Bronchial epithelial cell (primary cell): ENCODE measurements at regions not wholly inside any gene's neighbourhood (a gene's known extent, or its start where the extent isn't known, plus 50 kb on each side); places are given as distances from the start of the nearest gene placed in this dataset.

Experiments
- DNase-seq: peaks from one replicate; pipeline ENCODE4 v3.0.0-alpha.2; 2010; ENCODE audit warnings: low read depth
- FAIRE-seq: peaks from 2 replicates; lab custom pipeline; 2011; peaks lifted over from hg19 to GRCh38; lab: Jason Lieb, UNC
- H3K27me3 ChIP-seq: 2 replicates; pipeline ENCODE4 v1.5.1; 2011; ENCODE audit warnings: low read length; ENCODE audit not compliant: control insufficient read depth, insufficient read depth
- H3K36me3 ChIP-seq: 2 replicates; pipeline ENCODE4 v1.5.1; 2011; ENCODE audit warnings: low read length; ENCODE audit not compliant: control insufficient read depth, insufficient read depth
- H3K4me3 ChIP-seq: 2 replicates; pipeline ENCODE4 v1.5.1; 2011; ENCODE audit warnings: mild to moderate bottlenecking, low read depth, low read length, control low read depth
- TF ChIP-seq, protein P1 (sequence below): IDR thresholded peaks from 2 replicates; pipeline ENCODE4 v1.5.1; 2011; ENCODE audit warnings: mild to moderate bottlenecking, moderate library complexity, low read length, control low read depth, inconsistent platforms; ENCODE audit not compliant: insufficient read depth, severe bottlenecking

GRCh38 chr1:30406996-30407864, 316.2 kb downstream of the MATN1 start:
- TF ChIP-seq, protein P1, sequence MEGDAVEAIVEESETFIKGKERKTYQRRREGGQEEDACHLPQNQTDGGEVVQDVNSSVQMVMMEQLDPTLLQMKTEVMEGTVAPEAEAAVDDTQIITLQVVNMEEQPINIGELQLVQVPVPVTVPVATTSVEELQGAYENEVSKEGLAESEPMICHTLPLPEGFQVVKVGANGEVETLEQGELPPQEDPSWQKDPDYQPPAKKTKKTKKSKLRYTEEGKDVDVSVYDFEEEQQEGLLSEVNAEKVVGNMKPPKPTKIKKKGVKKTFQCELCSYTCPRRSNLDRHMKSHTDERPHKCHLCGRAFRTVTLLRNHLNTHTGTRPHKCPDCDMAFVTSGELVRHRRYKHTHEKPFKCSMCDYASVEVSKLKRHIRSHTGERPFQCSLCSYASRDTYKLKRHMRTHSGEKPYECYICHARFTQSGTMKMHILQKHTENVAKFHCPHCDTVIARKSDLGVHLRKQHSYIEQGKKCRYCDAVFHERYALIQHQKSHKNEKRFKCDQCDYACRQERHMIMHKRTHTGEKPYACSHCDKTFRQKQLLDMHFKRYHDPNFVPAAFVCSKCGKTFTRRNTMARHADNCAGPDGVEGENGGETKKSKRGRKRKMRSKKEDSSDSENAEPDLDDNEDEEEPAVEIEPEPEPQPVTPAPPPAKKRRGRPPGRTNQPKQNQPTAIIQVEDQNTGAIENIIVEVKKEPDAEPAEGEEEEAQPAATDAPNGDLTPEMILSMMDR: no peak
- Histone ChIP-seq H3K36me3 (no peaks in the 10 kb centered on the region), H3K4me3 (no peak overlapping the region), H3K27me3 (peaks cover 2% of the 10 kb centered on the region)
- no peak for FAIRE-seq
- no peak for DNase-seq

DNA sequence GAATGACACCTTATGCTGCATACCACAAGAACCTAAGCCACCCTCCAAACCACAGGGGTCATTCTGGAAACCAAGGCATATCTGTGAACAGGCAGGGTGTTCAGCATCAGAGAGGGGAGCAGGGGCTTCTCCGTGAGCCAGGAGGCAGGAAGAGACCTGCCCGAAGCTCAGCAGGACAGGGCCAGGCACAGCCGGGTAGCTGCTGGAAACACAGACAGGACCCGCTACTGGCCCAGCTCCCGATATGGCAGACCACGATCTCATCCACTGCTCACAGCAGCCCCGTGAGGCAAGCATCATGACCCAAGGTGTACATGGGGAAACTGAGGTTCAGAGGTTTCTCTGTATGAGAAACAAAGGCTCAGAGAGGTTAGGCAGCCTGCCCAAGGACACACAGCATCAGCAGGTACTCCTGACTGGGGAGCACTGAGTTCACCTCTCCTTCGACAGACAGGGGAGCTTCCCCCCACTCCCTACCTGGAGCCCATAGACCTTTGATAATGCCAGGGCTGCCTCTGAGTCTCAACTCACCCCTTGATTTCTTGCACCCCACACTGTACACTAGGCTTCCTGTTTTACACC, 317.7 kb downstream of the MATN1 start:
- Histone ChIP-seq H3K4me3 (no peak overlapping the region), H3K27me3 (peaks cover 2% of the 10 kb centered on the region), H3K36me3 (no peaks in the 10 kb centered on the region)
- FAIRE-seq (no peak), DNase-seq (no peak)
- TF ChIP-seq, protein P1: no peak

- Histone ChIP-seq H3K27me3 (peaks cover 2% of the 10 kb centered on the region), H3K36me3 (no peaks in the 10 kb centered on the region), H3K4me3 (no peak overlapping the region)
- no peak for FAIRE-seq
- TF ChIP-seq, protein P1: no peak
- DNase-seq: no peak
Observed at GRCh38 chr1:30405081-30405480, 318.3 kb downstream of the MATN1 start.

DNA sequence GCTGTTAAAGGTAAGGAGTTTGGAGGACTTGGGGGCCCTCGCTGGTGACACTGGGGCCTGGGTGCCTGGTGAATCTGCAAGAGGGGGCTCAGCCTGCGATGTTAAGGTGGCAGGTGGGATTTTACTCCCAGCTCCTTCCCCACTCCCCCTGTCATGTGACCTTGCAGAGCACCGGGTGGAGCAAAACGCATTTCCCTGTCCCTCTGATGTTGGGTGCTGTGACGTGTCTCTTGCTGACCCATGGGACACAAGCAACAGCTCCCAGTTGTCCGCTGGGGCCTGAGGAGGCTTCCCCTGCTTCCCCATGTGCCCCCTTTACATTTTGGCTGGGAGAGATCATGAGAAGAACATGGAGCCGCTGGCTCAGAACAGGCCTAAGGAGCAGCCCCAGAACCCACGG, 319.0 kb downstream of the MATN1 start:
- Histone ChIP-seq H3K27me3 (peaks cover 2% of the 10 kb centered on the region), H3K4me3 (no peak overlapping the region), H3K36me3 (no peaks in the 10 kb centered on the region)
- FAIRE-seq (no peak), DNase-seq (no peak)
- TF ChIP-seq, protein P1: no peak

DNA sequence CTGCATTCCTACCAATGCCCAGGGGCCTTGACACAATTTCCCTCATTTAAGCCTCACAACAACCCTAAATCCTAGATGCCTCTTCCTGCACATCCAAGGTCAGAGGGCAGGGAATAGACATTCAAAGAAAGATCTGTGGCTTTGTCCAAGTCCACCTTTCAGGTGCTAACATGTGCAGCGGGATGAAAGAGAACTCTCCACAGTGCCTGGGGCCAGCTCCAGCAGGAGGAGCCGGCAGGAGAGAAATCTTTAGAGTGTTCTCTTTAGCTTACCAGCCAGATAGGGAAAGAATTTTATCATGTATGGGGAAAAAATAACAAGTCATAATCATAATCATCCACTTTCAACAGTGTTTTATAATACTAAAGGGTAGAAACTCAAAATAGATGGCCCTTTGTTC, 319.7 kb downstream of the MATN1 start:
- TF ChIP-seq, protein P1: no peak
- H3K4me3 ChIP-seq: no peak overlapping the region
- DNase-seq: no peak
- no peak for FAIRE-seq
- no peaks in the 10 kb centered on the region for H3K36me3 ChIP-seq
- peaks cover 2% of the 10 kb centered on the region for H3K27me3 ChIP-seq
